Prostate gland (tissue), 2 donors: ENCODE measurements at regions not wholly inside any gene's neighbourhood (a gene's known extent, or its start where the extent isn't known, plus 50 kb on each side); places are given as distances from the start of the nearest gene placed in this dataset.

Source experiments
- POLR2A ChIP-seq: fragments of 450-650 bp; IDR thresholded peaks from one replicate; pipeline ENCODE4 v1.6.1; 2016; ENCODE audit warnings: antibody characterized with exemption, mild to moderate bottlenecking
- POLR2AphosphoS5 ChIP-seq: sonication (generic); formaldehyde crosslinking; IDR thresholded peaks from one replicate; pipeline ENCODE4 v1.6.1; 2017; ENCODE audit warnings: antibody characterized with exemption
- TF ChIP-seq, protein P1 (sequence below), 4 experiments: fragments of 200-600 bp in 2 of 4; fragments of 450-650 bp in 2 of 4; sonication (generic) in 2 of 4; IDR thresholded peaks; 1 replicate in 3 of 4; 2 replicates in 1 of 4; pipeline ENCODE4 v1.5.1; 2016 to 2019; ENCODE audit warnings: antibody characterized with exemption in 4 of 4, mild to moderate bottlenecking in 2 of 4, moderate library complexity in 2 of 4

DNA sequence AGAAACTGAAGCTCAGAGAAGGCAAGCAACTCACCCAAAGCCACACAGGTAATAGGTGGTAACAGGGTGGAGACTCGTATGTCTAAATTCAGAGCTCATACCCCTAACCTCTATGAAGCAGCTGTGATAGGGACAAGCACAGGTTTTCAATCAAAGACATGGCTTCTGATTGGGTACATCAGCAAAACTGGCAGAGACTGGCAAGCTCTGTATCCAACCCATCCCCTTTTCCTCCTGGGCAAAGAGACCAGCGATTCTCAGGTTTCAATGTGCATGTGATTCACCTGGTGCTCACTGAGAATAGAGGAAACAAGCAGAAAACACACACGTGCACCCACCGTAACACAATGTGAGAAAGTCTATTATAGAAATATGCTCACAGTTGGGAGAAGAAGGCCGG lies 153.0 kb downstream of the SMIM20 start:
- TF ChIP-seq POLR2A, result no peak
- TF ChIP-seq, protein P1, sequence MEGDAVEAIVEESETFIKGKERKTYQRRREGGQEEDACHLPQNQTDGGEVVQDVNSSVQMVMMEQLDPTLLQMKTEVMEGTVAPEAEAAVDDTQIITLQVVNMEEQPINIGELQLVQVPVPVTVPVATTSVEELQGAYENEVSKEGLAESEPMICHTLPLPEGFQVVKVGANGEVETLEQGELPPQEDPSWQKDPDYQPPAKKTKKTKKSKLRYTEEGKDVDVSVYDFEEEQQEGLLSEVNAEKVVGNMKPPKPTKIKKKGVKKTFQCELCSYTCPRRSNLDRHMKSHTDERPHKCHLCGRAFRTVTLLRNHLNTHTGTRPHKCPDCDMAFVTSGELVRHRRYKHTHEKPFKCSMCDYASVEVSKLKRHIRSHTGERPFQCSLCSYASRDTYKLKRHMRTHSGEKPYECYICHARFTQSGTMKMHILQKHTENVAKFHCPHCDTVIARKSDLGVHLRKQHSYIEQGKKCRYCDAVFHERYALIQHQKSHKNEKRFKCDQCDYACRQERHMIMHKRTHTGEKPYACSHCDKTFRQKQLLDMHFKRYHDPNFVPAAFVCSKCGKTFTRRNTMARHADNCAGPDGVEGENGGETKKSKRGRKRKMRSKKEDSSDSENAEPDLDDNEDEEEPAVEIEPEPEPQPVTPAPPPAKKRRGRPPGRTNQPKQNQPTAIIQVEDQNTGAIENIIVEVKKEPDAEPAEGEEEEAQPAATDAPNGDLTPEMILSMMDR (IDR thresholded peaks at IDR 0.05), result no peak
- no peak for TF ChIP-seq POLR2AphosphoS5
